ENCODE measurements at regions not wholly inside any gene's neighbourhood (a gene's known extent, or its start where the extent isn't known, plus 50 kb on each side); places are given as distances from the start of the nearest gene placed in this dataset.
"Not testable (repeated sequence)": the region's sequence is repeated elsewhere in the genome, so short reads cannot be mapped to it uniquely, and the experiment has no call there.

DNA sequence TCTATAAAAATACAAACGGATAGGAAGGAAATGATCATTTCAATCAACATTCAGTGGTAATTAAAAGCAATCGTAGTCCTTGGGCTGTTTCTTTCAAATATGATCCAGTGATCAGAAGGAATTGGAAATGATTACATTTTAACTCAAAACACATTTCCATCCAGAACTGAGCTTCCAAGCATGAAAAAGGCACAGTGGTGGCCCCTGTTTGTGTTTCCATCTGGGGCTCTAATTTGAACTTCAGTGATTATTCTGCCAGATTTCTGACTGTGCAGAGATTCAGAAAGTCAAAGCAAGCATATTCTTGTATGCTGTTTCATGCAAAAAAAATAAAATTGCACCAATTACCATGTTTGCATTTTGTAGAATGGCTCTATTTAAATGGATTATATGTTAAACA, 157.0 kb upstream of the LMNTD1 start:
- 80% methylated on average over 2 of the region's 2 CpGs for WGBS
- no peak overlapping the region for H3K27ac ChIP-seq (ENCODE audit: low read depth in 1 of 2, low read length in 2 of 2)
- H3K4me3 ChIP-seq (ENCODE audit: low read depth in 1 of 3, low read length in 3 of 3) = no peak overlapping the region
- peaks cover 0 to 6% (median 3%) of the 10 kb centered on the region in 4 donors for H3K9me3 ChIP-seq (ENCODE audit: control insufficient read depth in 4 of 4, low read length in 3 of 4)
- H3K4me1 ChIP-seq (ENCODE audit: control insufficient read depth in 4 of 4, insufficient read depth in 4 of 4, low read length in 3 of 4) = no peaks in the 10 kb centered on the region
- TF ChIP-seq, protein P1, sequence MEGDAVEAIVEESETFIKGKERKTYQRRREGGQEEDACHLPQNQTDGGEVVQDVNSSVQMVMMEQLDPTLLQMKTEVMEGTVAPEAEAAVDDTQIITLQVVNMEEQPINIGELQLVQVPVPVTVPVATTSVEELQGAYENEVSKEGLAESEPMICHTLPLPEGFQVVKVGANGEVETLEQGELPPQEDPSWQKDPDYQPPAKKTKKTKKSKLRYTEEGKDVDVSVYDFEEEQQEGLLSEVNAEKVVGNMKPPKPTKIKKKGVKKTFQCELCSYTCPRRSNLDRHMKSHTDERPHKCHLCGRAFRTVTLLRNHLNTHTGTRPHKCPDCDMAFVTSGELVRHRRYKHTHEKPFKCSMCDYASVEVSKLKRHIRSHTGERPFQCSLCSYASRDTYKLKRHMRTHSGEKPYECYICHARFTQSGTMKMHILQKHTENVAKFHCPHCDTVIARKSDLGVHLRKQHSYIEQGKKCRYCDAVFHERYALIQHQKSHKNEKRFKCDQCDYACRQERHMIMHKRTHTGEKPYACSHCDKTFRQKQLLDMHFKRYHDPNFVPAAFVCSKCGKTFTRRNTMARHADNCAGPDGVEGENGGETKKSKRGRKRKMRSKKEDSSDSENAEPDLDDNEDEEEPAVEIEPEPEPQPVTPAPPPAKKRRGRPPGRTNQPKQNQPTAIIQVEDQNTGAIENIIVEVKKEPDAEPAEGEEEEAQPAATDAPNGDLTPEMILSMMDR (IDR thresholded peaks at IDR 0.05; ENCODE audit: low read depth, low read length, missing input control) = no peak
- TF ChIP-seq HNF4G (IDR thresholded peaks at IDR 0.05) (no peak), NR2F2 (IDR thresholded peaks at IDR 0.05) (no peak), JUND (IDR thresholded peaks at IDR 0.05) (no peak), HNF4A (conservative IDR thresholded peaks at IDR 0.05) (no peak), FOXA1 (IDR thresholded peaks at IDR 0.05) (no peak)
- TF ChIP-seq, protein P2, sequence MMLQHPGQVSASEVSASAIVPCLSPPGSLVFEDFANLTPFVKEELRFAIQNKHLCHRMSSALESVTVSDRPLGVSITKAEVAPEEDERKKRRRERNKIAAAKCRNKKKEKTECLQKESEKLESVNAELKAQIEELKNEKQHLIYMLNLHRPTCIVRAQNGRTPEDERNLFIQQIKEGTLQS (IDR thresholded peaks at IDR 0.05) = no peak
- TF ChIP-seq, protein P3, sequence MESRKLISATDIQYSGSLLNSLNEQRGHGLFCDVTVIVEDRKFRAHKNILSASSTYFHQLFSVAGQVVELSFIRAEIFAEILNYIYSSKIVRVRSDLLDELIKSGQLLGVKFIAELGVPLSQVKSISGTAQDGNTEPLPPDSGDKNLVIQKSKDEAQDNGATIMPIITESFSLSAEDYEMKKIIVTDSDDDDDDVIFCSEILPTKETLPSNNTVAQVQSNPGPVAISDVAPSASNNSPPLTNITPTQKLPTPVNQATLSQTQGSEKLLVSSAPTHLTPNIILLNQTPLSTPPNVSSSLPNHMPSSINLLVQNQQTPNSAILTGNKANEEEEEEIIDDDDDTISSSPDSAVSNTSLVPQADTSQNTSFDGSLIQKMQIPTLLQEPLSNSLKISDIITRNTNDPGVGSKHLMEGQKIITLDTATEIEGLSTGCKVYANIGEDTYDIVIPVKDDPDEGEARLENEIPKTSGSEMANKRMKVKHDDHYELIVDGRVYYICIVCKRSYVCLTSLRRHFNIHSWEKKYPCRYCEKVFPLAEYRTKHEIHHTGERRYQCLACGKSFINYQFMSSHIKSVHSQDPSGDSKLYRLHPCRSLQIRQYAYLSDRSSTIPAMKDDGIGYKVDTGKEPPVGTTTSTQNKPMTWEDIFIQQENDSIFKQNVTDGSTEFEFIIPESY (IDR thresholded peaks at IDR 0.05) = no peak
- TF ChIP-seq, protein P4, sequence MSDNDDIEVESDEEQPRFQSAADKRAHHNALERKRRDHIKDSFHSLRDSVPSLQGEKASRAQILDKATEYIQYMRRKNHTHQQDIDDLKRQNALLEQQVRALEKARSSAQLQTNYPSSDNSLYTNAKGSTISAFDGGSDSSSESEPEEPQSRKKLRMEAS (IDR thresholded peaks at IDR 0.05) = no peak
- H3K36me3 ChIP-seq (ENCODE audit: control insufficient read depth in 4 of 4, insufficient read depth in 3 of 4, low read depth in 1 of 4, low read length in 3 of 4) = no peaks in the 10 kb centered on the region
- H3K27me3 ChIP-seq (ENCODE audit: control insufficient read depth in 4 of 4, insufficient read depth in 4 of 4, low read length in 3 of 4) = no peaks in the 10 kb centered on the region
- no peak overlapping the region for H3K9ac ChIP-seq (ENCODE audit: low read depth in 1 of 2, low read length in 2 of 2)
- DNase-seq (ENCODE audit: low spot score) = no peak

DNA sequence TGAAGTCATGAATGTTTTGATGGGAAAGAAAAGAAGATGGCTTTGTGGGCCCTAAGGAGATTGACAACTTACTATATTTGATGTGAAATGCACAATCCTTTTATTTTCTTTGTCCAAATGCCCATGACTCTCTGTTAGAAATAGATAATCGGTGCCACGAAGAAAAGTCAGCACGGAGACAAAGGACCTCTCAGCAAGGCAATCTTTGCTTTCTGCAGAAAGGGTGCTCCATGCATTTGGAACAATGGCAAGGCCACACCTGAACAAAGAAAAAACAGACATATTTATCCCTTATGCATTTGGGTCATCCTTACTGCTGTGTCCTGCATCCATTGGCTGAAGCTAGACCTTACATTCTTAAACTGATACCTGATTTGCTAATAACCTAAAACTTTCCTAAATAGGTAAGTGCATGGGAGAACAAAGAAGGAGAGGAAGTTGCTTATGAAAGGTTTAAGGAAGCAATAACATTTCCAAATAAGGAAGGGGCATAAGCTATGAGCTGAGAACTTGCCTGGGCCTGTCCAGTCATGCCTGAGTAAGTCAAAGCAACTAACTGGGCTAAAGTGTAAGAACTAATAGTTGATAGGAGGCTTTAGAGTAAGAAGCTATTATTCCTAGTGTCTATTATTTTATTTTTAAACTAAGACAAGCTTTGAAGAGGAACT, 158.0 kb upstream of the LMNTD1 start:
- not testable (repeated sequence) for H3K4me3 ChIP-seq (ENCODE audit: low read depth in 1 of 3, low read length in 3 of 3); H3K9ac ChIP-seq (ENCODE audit: low read depth in 1 of 2, low read length in 2 of 2); H3K27ac ChIP-seq (ENCODE audit: low read depth in 1 of 2, low read length in 2 of 2); H3K27me3 ChIP-seq (ENCODE audit: control insufficient read depth in 4 of 4, insufficient read depth in 4 of 4, low read length in 3 of 4); H3K4me1 ChIP-seq (ENCODE audit: control insufficient read depth in 4 of 4, insufficient read depth in 4 of 4, low read length in 3 of 4); H3K36me3 ChIP-seq (ENCODE audit: control insufficient read depth in 4 of 4, insufficient read depth in 3 of 4, low read depth in 1 of 4, low read length in 3 of 4); H3K9me3 ChIP-seq (ENCODE audit: control insufficient read depth in 4 of 4, low read length in 3 of 4); DNase-seq (ENCODE audit: low spot score)
- WGBS = 97% methylated on average over 3 of the region's 3 CpGs

DNA sequence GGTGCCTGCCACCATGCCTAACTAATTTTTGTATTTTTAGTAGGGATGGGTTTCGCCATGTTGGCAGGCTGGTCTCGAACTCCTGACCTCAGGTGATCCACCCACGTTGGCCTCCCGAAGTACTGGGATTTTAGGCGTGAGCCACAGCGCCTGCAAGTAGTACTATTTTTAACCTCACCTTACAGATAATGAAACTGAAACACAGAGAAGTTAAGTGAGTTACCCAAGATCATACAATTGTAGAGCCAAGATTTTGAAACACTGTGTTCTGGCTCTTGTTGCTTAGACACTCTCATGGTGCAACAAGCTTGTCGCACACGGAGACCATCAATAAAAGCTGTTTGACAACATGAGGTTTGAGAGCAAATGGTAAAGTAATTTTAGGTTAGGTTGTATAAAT, 159.1 kb upstream of the LMNTD1 start:
- no peak overlapping the region for H3K4me3 ChIP-seq (ENCODE audit: low read depth in 1 of 3, low read length in 3 of 3)
- H3K27me3 ChIP-seq (ENCODE audit: control insufficient read depth in 4 of 4, insufficient read depth in 4 of 4, low read length in 3 of 4) = no peaks in the 10 kb centered on the region
- DNase-seq (ENCODE audit: low spot score) = no peak
- no peak overlapping the region for H3K9ac ChIP-seq (ENCODE audit: low read depth in 1 of 2, low read length in 2 of 2)
- WGBS = 86% methylated on average over 8 of the region's 8 CpGs
- peaks cover 0 to 6% (median under 1%) of the 10 kb centered on the region in 4 donors for H3K9me3 ChIP-seq (ENCODE audit: control insufficient read depth in 4 of 4, low read length in 3 of 4)
- H3K27ac ChIP-seq (ENCODE audit: low read depth in 1 of 2, low read length in 2 of 2) = no peak overlapping the region
- H3K36me3 ChIP-seq (ENCODE audit: control insufficient read depth in 4 of 4, insufficient read depth in 3 of 4, low read depth in 1 of 4, low read length in 3 of 4) = no peaks in the 10 kb centered on the region
- H3K4me1 ChIP-seq (ENCODE audit: control insufficient read depth in 4 of 4, insufficient read depth in 4 of 4, low read length in 3 of 4) = no peaks in the 10 kb centered on the region
- TF ChIP-seq HNF4A (conservative IDR thresholded peaks at IDR 0.05) (no peak), FOXA1 (IDR thresholded peaks at IDR 0.05) (no peak), TAF1 (conservative IDR thresholded peaks at IDR 0.05) (no peak), RXRA (IDR thresholded peaks at IDR 0.05) (no peak), NR2F2 (IDR thresholded peaks at IDR 0.05) (no peak), RAD21 (IDR thresholded peaks at IDR 0.05) (no peak)
- TF ChIP-seq, protein P5, sequence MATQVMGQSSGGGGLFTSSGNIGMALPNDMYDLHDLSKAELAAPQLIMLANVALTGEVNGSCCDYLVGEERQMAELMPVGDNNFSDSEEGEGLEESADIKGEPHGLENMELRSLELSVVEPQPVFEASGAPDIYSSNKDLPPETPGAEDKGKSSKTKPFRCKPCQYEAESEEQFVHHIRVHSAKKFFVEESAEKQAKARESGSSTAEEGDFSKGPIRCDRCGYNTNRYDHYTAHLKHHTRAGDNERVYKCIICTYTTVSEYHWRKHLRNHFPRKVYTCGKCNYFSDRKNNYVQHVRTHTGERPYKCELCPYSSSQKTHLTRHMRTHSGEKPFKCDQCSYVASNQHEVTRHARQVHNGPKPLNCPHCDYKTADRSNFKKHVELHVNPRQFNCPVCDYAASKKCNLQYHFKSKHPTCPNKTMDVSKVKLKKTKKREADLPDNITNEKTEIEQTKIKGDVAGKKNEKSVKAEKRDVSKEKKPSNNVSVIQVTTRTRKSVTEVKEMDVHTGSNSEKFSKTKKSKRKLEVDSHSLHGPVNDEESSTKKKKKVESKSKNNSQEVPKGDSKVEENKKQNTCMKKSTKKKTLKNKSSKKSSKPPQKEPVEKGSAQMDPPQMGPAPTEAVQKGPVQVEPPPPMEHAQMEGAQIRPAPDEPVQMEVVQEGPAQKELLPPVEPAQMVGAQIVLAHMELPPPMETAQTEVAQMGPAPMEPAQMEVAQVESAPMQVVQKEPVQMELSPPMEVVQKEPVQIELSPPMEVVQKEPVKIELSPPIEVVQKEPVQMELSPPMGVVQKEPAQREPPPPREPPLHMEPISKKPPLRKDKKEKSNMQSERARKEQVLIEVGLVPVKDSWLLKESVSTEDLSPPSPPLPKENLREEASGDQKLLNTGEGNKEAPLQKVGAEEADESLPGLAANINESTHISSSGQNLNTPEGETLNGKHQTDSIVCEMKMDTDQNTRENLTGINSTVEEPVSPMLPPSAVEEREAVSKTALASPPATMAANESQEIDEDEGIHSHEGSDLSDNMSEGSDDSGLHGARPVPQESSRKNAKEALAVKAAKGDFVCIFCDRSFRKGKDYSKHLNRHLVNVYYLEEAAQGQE (IDR thresholded peaks at IDR 0.05) = no peak
- TF ChIP-seq, protein P3 (IDR thresholded peaks at IDR 0.05) = no peak
- TF ChIP-seq, protein P2 (IDR thresholded peaks at IDR 0.05) = no peak
- TF ChIP-seq, protein P1 (IDR thresholded peaks at IDR 0.05; ENCODE audit: low read depth, low read length, missing input control) = no peak

Data from liver (tissue), 8 donors.